ENCODE measurements at regions not wholly inside any gene's neighbourhood (a gene's known extent, or its start where the extent isn't known, plus 50 kb on each side); places are given as distances from the start of the nearest gene placed in this dataset.

DNA sequence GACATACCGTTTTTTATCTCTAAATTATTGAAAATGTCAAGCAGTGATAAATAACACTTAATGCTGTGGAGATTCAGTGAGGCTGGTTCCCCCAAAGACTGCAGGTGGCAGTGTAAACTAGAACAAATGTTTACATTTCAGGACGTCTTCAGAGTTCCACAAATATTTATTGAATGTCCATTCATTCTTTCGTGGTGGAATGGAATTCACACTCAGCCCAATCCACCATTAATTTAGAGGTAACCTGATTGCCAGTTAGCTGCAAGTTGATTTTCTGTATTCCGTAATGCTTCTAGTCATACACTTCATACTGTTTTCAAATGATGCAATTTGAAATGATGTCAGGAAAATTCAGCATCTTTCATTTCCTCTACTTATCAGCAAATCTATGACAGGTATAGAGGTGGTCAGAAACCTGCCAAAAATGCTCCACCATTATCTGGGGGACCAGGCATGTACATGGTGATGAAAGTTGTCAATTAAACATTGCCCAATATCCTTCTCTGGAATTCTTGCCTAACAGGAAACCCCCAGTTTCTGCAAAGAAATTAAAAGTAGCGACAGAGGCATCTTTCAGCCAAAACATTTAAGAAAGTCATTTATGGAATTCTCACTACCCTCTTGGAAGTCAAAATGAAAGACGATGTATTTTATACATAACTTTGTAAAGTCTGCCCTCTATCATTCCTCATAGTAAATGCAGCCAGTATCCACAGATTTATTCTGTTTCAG lies 94.3 kb upstream of the BMAL1 start:
- no peak overlapping the region for H3K27ac ChIP-seq
- H3K4me3 ChIP-seq (ENCODE audit: low read depth in 1 of 2, low read length in 1 of 2): no peak overlapping the region

GRCh38 chr11:13183826-13184196 lies 93.8 kb upstream of the BMAL1 start:
- Histone ChIP-seq H3K4me3 (ENCODE audit: low read depth in 1 of 2, low read length in 1 of 2) (no peak overlapping the region), H3K27me3 (no peaks in the 10 kb centered on the region), H3K36me3 (no peaks in the 10 kb centered on the region), H3K9me3 (no peaks in the 10 kb centered on the region), H3K4me1 (ENCODE audit: control insufficient read depth in 1 of 2, insufficient read depth in 1 of 2, low read depth in 1 of 2, low read length in 1 of 2) (peaks cover 7 to 9% of the 10 kb centered on the region in 2 experiments), H3K27ac (no peak overlapping the region)
- TF ChIP-seq, protein P1, sequence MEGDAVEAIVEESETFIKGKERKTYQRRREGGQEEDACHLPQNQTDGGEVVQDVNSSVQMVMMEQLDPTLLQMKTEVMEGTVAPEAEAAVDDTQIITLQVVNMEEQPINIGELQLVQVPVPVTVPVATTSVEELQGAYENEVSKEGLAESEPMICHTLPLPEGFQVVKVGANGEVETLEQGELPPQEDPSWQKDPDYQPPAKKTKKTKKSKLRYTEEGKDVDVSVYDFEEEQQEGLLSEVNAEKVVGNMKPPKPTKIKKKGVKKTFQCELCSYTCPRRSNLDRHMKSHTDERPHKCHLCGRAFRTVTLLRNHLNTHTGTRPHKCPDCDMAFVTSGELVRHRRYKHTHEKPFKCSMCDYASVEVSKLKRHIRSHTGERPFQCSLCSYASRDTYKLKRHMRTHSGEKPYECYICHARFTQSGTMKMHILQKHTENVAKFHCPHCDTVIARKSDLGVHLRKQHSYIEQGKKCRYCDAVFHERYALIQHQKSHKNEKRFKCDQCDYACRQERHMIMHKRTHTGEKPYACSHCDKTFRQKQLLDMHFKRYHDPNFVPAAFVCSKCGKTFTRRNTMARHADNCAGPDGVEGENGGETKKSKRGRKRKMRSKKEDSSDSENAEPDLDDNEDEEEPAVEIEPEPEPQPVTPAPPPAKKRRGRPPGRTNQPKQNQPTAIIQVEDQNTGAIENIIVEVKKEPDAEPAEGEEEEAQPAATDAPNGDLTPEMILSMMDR (IDR thresholded peaks at IDR 0.05): no peak

More for the DNA sequence above, 94.3 kb upstream of the BMAL1 start:
- TF ChIP-seq, protein P1 (IDR thresholded peaks at IDR 0.05): no peak
- Histone ChIP-seq H3K27me3 (no peaks in the 10 kb centered on the region), H3K4me1 (ENCODE audit: control insufficient read depth in 1 of 2, insufficient read depth in 1 of 2, low read depth in 1 of 2, low read length in 1 of 2) (peaks cover 7 to 9% of the 10 kb centered on the region in 2 experiments), H3K9me3 (no peaks in the 10 kb centered on the region), H3K36me3 (no peaks in the 10 kb centered on the region)

DNA sequence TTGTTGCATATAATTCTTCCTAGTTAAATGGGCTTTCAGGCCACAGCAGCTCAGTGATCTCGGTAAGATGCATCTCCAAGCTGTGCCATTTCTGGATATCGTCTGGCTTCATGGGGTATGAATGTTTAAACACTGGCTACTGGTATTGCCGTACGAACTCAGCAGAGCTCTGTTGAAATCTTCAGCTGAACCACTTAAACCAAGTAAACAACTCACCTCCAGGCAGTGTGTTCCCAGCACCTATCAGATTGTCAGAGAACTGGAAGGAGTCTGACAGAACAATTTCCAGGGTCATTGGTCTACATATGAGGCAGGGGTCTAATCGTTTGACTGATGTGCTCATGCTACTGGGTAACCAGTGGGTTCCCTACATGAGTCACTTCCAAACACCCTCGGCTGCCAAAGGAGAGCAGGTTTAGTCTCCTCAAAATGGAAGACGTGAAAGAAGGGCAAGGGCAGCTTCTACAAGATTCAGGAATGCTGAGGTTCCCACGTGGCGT lies 93.2 kb upstream of the BMAL1 start:
- no peaks in the 10 kb centered on the region for H3K9me3 ChIP-seq
- TF ChIP-seq, protein P1 (IDR thresholded peaks at IDR 0.05): no peak
- no peaks in the 10 kb centered on the region for H3K36me3 ChIP-seq
- no peaks in the 10 kb centered on the region for H3K27me3 ChIP-seq
- peaks cover 7 to 9% of the 10 kb centered on the region in 2 experiments for H3K4me1 ChIP-seq (ENCODE audit: control insufficient read depth in 1 of 2, insufficient read depth in 1 of 2, low read depth in 1 of 2, low read length in 1 of 2)
- H3K27ac ChIP-seq: no peak overlapping the region
- H3K4me3 ChIP-seq (ENCODE audit: low read depth in 1 of 2, low read length in 1 of 2): no peak overlapping the region

- no peak overlapping the region for H3K4me3 ChIP-seq (ENCODE audit: low read depth in 1 of 2, low read length in 1 of 2)
- peaks cover 4 to 5% of the 10 kb centered on the region in 2 experiments for H3K4me1 ChIP-seq (ENCODE audit: control insufficient read depth in 1 of 2, insufficient read depth in 1 of 2, low read depth in 1 of 2, low read length in 1 of 2)
- TF ChIP-seq, protein P1 (IDR thresholded peaks at IDR 0.05): no peak
- no peaks in the 10 kb centered on the region for H3K27me3 ChIP-seq
- no peaks in the 10 kb centered on the region for H3K36me3 ChIP-seq
- H3K27ac ChIP-seq: no peak overlapping the region
- H3K9me3 ChIP-seq: no peaks in the 10 kb centered on the region
Measured at GRCh38 chr11:13188179-13188578, 89.4 kb upstream of the BMAL1 start.

DNA sequence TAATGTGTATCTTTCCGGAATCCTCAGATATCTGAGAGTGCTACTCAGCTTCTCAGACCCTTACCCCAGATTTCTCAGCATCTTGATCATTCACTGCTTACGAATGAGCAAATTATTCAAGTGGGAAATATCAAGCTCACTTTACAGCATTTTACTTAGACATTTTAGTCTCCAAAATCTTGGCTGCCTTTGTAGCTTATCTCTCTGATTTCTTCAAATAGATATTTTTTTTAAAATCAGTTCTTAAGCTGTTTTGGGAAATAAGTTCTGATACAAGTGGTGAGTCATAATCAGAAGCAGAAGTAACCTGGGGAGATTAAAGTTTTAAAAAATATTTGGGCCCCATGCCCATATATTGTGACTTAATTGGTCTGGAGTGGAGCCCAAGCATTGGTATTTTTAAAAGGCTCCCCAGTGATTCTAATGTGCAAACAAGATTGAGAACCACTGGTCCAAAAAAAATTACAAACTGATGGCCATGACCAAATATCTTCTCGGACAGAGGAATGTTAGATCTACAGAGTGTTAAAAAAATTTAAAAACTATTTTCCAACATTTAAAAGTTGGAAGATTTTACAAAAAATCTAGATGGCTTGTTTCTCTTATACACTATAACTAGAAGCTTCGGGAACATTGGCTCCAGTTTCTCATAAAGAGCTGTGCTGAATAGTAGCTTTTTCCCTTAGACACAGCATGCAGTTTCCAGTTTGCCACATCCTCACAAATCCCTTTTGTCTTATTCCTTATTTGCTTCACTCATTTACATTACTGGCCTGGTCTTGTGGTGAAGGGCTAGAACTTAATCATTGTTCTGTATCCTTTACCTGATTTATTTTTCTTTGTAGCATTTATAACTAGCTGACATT lies 87.8 kb upstream of the BMAL1 start:
- Histone ChIP-seq H3K4me3 (ENCODE audit: low read depth in 1 of 2, low read length in 1 of 2) (no peak overlapping the region), H3K27ac (no peak overlapping the region), H3K9me3 (no peaks in the 10 kb centered on the region), H3K36me3 (no peaks in the 10 kb centered on the region), H3K27me3 (no peaks in the 10 kb centered on the region), H3K4me1 (ENCODE audit: control insufficient read depth in 1 of 2, insufficient read depth in 1 of 2, low read depth in 1 of 2, low read length in 1 of 2) (no peaks in the 10 kb centered on the region)
- TF ChIP-seq, protein P1 (IDR thresholded peaks at IDR 0.05): no peak

All from neutrophil (primary cell).